Activated CD8-positive, alpha-beta memory T cell treated with anti-CD3 and anti-CD28 coated beads for 48 hours (primary cell): ENCODE measurements at regions not wholly inside any gene's neighbourhood (a gene's known extent, or its start where the extent isn't known, plus 50 kb on each side); places are given as distances from the start of the nearest gene placed in this dataset.

ENCODE experiments used
- DNase-seq, 3 experiments: peaks; one replicate each; pipeline ENCODE4 v3.0.0-alpha.2; 2020; ENCODE audit warnings: low read depth in 2 of 3, low spot score in 2 of 3

DNA sequence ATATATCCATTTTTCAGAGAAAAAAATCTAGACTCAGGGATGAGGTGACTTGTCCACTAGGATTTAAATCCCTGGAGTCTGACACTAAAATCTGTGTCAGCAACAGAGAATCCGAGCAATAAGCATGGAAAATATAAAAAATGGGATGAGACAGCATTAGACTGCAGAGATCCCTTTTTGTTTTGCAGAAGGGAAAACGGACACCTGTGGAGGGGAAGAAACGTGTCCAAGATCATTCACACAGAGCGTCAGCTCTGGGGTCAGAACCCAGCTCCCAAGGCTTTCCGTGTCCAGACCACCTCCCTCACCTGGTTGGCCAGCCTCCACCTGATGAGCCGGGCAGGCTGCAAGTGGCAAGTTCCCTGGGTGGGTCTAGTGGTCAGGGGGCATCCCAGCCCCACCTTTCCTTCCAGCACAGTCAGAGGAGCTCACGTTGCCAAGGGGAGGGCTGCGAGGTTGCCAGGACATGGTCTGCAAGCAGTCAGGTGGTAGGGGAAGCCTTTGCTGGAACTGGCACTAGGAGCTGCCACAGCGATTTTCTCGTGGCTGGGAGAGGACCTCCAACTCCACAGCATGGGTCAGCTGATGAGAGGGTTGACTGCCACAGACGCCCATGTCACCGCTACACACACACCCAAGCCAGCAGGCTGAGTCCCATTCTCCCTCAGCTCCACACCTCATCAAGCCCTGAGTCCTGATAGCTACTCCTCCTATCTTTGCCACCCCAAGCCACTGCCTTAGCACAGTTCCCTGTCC, 65.9 kb upstream of the CPLX2 start:
- DNase-seq = no peak

- DNase-seq = no peak
These were observed 62.7 kb upstream of the CPLX2 start for GRCh38 chr5:175808711-175809110.

DNA sequence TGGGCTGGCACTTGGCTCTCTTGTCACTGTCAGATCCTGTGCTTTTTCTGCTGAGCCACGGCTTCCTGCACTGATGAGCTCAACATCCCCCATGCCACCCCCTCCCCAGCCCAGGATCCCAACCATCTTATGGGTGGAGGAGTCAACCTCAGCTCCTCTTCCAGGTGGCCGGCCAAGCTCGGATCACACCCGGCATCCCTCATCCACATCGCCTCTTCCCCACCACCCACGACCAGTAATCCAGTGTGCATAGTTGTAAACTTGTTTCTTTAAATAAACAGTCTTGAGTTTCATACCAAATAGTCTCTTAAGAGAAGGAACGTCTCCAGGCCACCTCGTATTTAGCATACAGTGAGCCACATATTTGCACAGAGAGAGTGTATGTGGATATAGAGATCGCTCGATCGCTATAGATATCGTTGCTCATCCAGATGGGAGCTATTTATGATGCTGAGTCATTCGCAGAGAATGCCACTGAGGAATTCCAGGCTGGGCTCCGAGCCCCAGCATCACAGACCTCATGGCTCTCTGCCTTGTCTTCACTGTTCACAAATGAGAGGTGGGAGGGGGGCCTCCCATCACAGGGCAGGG, 61.8 kb upstream of the CPLX2 start:
- no peak for DNase-seq

- no peak for DNase-seq
These were observed 60.9 kb upstream of the CPLX2 start for GRCh38 chr5:175810457-175810856.

- DNase-seq = no peak
These were observed 59.8 kb upstream of the CPLX2 start for GRCh38 chr5:175811589-175811988.

DNA sequence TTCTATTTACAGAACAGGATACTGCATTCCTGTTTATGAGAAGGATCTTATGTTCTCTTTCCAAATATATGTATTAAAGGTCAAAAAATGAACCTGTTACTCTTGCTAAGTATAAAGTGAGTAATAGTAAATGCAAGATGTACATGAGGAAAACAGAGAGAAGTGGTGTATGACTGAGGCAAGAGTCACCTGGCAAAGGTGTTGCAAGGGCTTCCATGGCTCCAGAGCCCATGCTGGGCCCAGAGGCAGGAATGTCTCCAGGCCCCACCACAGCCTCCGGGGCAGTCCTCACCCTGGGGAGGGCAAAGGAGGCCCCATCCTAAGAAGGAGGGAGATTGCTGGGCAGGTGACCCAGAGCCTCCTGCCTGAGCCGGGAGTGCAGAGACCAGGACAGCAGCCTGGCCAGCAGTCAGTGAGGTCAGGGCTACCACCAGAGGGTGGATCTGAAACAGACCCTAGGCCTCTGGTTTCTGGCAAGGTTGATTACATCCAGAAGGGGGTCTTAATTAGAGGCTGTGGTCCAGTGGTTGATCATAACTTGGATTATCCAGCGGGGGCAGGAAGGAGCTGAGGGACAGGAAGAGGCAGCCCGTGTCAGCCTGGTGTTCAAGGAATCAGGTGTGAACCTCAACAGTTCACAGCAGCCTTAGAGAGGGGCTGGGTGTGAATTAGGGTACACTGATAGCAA, 57.3 kb upstream of the CPLX2 start:
- no peak for DNase-seq

- DNase-seq = no peak
These were observed 56.7 kb upstream of the CPLX2 start for GRCh38 chr5:175814691-175815090.

DNA sequence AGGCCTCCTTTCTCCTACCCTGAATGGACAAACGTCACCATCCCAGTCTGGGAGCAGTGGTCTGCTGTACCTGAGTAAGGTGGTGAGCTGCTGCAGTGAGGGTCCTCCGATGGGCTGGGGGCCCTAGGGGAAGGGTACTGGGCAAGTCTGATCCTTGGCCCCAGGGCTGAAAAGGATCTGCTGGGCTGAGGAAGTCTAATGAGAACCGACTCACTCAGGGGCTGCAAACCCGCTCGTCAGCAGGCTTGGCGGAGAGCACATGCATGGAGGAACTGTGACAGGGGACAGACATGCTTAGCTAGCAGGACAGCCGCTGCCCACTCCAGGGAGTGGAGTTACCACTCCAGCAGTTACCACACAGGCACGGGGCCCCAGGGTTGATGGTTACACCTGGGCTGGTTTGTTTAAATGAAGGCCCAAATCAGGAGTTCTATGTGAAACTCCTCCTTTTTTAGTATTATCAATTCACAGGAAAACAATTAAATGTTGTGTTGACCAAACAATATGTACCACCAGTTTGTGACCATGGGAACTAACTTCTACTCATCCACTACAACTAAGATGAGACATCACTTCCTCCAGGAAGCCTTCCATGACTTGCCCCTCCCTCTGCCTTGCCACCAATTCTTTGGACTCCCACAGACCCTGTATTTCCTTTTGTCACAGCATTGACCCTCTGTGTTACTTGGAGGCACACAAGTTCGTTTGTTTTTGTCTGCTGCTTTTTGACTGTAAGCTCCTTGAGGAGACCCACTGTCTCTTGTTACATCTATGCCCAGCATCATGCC, 56.1 kb upstream of the CPLX2 start:
- DNase-seq = no peak

- DNase-seq = no peak
These were observed 55.0 kb upstream of the CPLX2 start for GRCh38 chr5:175816348-175816747.

DNA sequence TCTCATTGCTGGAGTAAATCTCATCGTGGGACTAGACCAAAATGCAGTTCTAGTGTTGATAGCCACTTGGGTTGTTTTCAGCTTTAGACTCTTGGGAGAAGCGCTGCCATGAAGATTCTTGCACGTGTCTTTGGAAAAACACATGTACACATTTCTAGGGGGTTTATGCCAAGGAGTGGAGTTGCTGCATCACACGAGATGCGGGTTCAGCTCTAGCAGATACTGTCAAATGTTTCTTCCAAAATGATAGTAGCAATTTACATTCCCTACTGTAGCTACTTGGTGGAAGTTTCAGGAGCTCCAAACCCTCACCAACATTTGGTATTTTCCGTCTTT, 52.3 kb upstream of the CPLX2 start:
- no peak for DNase-seq

GRCh38 chr5:175820230-175820629, 51.1 kb upstream of the CPLX2 start:
- DNase-seq = no peak
